Ishikawa (cell line): ENCODE measurements at regions not wholly inside any gene's neighbourhood (a gene's known extent, or its start where the extent isn't known, plus 50 kb on each side); places are given as distances from the start of the nearest gene placed in this dataset.
A peak's percentile ranks its signal among the peaks of the same experiment; 100 is the strongest.

Experiments
- CEBPB ChIP-seq: IDR thresholded peaks from 2 replicates; pipeline ENCODE4 v1.6.1; 2012
- CREB1 ChIP-seq: IDR thresholded peaks from 2 replicates; pipeline ENCODE4 v1.6.1; 2012; ENCODE audit warnings: low read depth
- EGR1 ChIP-seq: IDR thresholded peaks from 2 replicates; pipeline ENCODE4 v1.6.1; 2012
- EP300 ChIP-seq: IDR thresholded peaks from 2 replicates; pipeline ENCODE4 v1.6.1; 2012; ENCODE audit warnings: borderline replicate concordance
- FOXM1 ChIP-seq: IDR thresholded peaks from 2 replicates; pipeline ENCODE4 v1.6.1; 2012; ENCODE audit warnings: low read depth, borderline replicate concordance
- NFIC ChIP-seq: IDR thresholded peaks from 2 replicates; pipeline ENCODE4 v1.6.1; 2012
- RAD21 ChIP-seq: IDR thresholded peaks from 2 replicates; pipeline ENCODE4 v1.6.1; 2012; ENCODE audit warnings: low read depth
- REST ChIP-seq: IDR thresholded peaks from 2 replicates; pipeline ENCODE4 v1.6.1; 2012; ENCODE audit warnings: low read depth, mild to moderate bottlenecking
- TCF12 ChIP-seq: IDR thresholded peaks from 2 replicates; pipeline ENCODE4 v1.6.1; 2012; ENCODE audit warnings: low read depth
- TEAD4 ChIP-seq: IDR thresholded peaks from 2 replicates; pipeline ENCODE4 v1.6.1; 2012
- USF1 ChIP-seq: IDR thresholded peaks from 2 replicates; pipeline ENCODE4 v1.6.1; 2012
- YY1 ChIP-seq: IDR thresholded peaks from 2 replicates; pipeline ENCODE4 v1.6.1; 2012; ENCODE audit warnings: low read depth
- ZBTB7A ChIP-seq: IDR thresholded peaks from 2 replicates; pipeline ENCODE4 v1.6.1; 2012; ENCODE audit warnings: low read depth
- TF ChIP-seq, protein P1 (sequence below): IDR thresholded peaks from 2 replicates; pipeline ENCODE4 v1.6.1; 2012

- TF ChIP-seq NFIC: no peak
- TF ChIP-seq RAD21: no peak
- TF ChIP-seq, protein P1, sequence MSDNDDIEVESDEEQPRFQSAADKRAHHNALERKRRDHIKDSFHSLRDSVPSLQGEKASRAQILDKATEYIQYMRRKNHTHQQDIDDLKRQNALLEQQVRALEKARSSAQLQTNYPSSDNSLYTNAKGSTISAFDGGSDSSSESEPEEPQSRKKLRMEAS: no peak
- no peak for TF ChIP-seq EGR1
- TF ChIP-seq TCF12: no peak
- TF ChIP-seq FOXM1: no peak
- TF ChIP-seq REST: no peak
- TF ChIP-seq YY1: no peak
- no peak for TF ChIP-seq CREB1
These were observed 72.5 kb downstream of the WSB1 start for GRCh38 chr17:27366437-27366836.

DNA sequence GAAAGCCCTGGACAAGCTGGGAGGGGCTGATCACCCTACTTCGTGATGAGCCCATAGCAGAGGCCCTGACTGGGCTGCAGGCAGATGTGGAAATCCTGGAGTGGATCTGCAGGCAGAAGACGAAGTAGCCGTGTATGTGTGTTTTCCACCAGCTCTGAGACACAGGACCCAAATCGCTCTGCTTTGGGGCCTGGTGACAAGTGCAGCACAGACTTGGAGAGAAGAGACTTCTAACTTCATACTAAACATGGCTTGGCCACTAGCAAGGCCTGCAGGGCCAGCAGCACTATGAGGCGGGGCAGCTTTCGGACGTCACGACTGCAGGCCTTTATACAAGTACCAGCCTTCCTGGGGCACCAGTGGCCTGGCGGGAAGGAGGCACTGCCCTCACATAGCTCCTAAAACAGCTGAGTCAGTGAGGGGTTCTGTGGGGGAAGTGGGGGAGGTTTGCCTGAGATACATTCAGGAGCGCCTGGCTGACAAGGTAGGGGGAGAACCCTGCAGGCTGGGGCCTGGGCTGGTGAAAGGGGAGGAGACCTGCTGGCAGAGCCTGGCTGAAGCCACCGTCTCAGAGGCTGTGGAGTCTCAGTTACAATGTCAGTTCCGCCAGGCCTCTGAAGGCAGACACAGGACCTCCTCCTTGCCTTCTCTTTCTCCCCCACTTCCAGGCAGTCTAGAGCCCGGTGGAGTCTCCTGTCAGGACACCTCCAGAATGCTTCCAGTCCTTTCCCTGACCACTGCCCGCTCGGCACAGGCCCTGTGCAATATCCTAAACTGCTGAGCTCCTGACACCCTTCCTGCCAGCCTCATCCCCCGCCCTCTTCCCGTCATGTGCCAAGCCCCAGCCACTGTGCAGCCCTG is 73.4 kb downstream of the WSB1 start:
- peak; percentile 40 for TF ChIP-seq USF1
- TF ChIP-seq ZBTB7A: no peak
- TF ChIP-seq TCF12: no peak
- no peak for TF ChIP-seq CEBPB
- TF ChIP-seq RAD21: no peak
- TF ChIP-seq REST: no peak
- TF ChIP-seq YY1: no peak

- TF ChIP-seq CREB1: no peak
- TF ChIP-seq YY1: no peak
- TF ChIP-seq EGR1: no peak
- no peak for TF ChIP-seq ZBTB7A
These were observed 74.4 kb downstream of the WSB1 start for GRCh38 chr17:27368151-27368795.

- TF ChIP-seq USF1 (no peak), REST (no peak)
These were observed 75.1 kb downstream of the WSB1 start for GRCh38 chr17:27368980-27369379.

- TF ChIP-seq EP300 (no peak), TEAD4 (no peak), EGR1 (no peak), CREB1 (no peak), TCF12 (no peak), CEBPB (no peak)
These were observed 76.9 kb downstream of the WSB1 start for GRCh38 chr17:27370776-27371175.
